NCI-H345 treated with DMSO at 0.1 percent for 48 hours (cell line): ENCODE measurements at regions not wholly inside any gene's neighbourhood (a gene's known extent, or its start where the extent isn't known, plus 50 kb on each side); places are given as distances from the start of the nearest gene placed in this dataset.

ENCODE experiments used
- DNase-seq: peaks from one replicate; lab custom pipeline; 2025; ENCODE audit not compliant: unreplicated experiment; lab: John Stamatoyannopoulos, UW

DNA sequence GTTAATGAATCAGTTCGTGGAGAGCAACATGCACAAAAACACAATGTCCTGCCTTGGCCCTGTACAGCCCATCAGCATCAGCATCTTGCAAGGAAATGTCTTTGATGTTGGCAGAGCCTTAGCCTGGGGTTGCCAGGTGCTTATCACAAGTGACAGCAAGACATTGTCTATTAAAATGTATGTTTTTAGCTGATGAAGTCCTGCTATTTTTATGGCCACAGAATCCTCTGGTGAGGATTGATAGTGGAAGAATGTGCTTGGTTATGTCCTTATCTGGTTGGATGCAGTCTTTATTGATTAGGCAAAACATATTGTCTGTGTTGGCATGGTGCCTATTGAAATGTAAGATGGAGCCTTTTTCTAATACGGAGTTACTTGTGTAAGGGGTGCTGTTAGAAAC, 1427.0 kb upstream of the MIR17HG start:
- DNase-seq = no peak

GRCh38 chr13:89923052-89923451, 1424.4 kb upstream of the MIR17HG start:
- DNase-seq = no peak

GRCh38 chr13:89923736-89924135, 1423.8 kb upstream of the MIR17HG start:
- DNase-seq = no peak

- DNase-seq = peak; percentile 4
These were observed 1422.4 kb upstream of the MIR17HG start for GRCh38 chr13:89925107-89925506.

GRCh38 chr13:89930861-89931260, 1416.6 kb upstream of the MIR17HG start:
- no peak for DNase-seq

DNA sequence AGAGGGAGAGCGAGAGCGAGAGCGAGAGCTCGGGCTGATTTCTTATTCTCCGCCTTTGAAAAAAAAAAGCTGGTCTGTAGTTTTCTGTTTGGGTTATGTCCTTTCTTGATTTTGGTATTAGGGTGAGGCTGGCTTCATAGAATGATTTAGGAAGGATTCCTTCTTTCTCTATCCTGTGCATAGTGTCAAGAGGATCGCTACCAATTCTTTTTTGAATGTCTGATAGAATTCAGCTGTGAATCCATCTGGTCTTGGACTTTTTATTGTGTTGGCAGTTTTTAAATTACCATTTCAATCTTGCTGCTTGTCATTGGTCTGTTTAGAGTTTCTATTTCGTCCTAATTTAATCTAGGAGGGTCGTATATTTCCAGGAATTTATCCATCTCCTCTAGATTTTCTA, 1414.6 kb upstream of the MIR17HG start:
- DNase-seq = no peak

DNA sequence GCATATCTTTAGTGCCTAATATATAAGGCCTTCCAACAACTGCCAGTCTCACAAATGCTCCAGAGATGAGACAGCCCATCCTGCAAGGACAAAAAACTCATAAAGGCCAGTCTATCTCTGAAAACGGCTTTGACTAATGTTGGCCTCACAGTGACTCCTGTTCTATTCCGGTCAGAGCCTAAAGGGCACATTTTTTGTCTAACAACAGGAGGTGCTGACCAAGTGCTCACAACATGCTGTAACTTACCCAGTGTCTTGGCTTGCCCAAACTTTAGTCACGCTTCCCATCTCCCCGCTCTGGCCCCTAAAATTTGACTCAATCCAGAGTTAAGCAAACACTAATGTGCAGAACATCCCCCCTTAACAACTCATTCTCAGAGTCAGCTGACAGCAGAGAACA, 1411.2 kb upstream of the MIR17HG start:
- no peak for DNase-seq

GRCh38 chr13:89937420-89937819, 1410.1 kb upstream of the MIR17HG start:
- no peak for DNase-seq

DNA sequence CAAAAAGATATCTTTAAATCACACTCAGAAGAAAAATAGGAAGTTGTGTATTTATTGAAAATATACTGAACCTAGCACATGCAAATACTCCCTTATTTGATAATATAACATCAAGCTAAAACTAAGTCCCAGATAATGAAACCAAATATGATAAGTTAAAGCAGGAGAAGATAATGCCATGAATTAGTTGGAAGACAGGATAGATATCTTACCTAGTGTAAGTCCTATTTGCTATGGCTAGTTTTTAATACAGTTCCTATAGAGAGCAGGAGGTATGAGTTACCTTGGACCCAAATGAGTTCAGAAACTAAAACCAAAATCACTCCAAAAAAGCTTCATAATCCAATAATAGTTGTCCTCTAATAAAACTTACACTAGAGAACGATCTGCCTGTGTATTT, 1407.1 kb upstream of the MIR17HG start:
- no peak for DNase-seq

- no peak for DNase-seq
These were observed 1404.3 kb upstream of the MIR17HG start for GRCh38 chr13:89943139-89943538.

GRCh38 chr13:89950225-89950624, 1397.3 kb upstream of the MIR17HG start:
- DNase-seq = no peak

DNA sequence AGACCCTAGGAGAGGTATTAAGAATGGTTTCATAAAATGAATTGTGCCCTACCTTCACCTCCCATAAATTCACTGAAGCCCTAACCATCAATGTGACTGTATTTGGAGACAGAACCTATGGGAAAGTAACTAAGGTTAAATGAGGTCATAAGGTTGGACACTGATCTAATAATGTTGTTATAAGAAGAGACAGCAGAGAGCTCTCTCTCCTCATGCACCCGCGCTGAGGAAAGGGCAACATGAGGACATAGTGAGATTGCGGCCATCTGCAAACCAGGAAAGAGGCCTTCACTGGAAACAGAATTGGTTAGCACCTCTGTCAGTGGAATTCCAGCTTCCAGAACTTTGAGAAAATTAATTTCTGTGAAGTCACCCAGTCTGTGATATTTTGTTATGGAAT, 1396.1 kb upstream of the MIR17HG start:
- no peak for DNase-seq

GRCh38 chr13:89953581-89953980, 1393.9 kb upstream of the MIR17HG start:
- no peak for DNase-seq

- DNase-seq = no peak
These were observed 1391.7 kb upstream of the MIR17HG start for GRCh38 chr13:89955773-89956172.

DNA sequence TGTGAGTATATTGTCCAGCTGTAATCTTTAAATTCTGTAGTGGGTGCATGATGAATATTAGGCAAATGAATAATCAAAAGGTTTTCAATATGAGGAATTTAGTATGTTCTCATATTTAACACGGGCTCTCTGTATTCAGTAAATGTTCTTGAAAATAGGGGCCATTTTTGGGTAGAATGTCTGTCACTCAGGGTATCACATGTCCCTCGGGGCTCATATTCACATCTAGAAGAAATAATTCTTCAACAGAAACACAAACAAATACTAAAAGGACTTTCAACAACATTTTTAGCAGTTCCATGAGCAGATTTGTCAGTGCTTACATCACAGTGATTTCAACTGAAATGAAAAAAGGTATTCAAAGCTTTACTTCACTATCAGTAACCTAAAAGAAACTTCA, 1388.4 kb upstream of the MIR17HG start:
- DNase-seq = no peak

- no peak for DNase-seq
These were observed 1382.2 kb upstream of the MIR17HG start for GRCh38 chr13:89965252-89965651.

- no peak for DNase-seq
These were observed 1381.0 kb upstream of the MIR17HG start for GRCh38 chr13:89966524-89966923.

DNA sequence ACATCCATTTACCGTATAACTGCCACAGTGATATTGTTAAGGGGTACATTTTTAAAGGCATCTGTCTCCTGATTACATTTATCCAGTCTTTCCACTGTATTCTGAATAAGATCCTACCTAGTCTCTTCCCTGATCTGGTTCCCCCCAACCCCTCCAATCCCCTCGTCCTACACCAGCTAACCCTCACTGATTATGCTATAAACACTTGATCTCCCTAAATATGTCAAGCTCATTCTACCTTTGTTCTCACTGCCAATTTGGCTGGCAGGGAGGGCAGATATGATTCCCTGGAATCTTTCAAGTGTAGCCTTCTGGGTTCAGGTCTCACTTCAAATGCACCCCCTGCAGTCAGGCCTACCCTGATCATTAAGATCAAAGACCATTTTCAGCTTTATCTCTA, 1379.8 kb upstream of the MIR17HG start:
- no peak for DNase-seq

- no peak for DNase-seq
These were observed 1379.0 kb upstream of the MIR17HG start for GRCh38 chr13:89968470-89968869.

DNA sequence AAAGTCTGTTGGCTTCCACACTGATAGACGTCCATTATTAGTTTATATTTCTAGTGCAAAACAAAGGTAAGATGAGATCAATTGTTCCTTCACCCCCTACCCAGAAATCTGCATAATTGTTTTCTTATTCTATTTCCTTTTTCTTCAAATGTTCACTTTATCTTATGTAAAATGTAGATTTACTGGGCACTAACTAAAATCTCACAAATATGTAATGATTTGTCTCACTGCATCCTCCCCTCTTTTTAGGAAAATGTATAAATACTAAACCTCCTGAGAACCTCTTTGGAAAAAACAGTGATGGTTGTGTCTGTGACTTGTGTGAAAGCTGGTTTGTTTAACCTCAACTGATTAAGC, 1377.2 kb upstream of the MIR17HG start:
- DNase-seq = no peak

DNA sequence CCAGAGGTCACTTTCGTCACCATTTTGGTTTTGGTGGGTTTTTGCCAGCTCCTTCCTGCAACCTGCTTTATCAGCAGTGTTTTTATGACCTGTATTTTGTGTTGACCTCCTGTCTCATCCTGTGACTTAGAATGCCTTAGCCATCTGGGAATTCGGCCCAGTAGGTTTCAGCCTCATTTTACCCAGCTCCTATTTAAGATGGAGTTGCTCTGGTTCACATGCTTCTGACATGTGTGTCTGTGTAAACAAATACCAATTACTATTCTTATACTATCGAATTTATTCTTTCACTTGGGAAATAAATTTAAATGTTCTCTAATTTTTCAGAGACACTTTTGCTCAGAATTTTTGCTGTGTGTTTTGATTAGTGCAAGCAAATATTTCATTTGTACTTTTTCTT, 1370.3 kb upstream of the MIR17HG start:
- no peak for DNase-seq

DNA sequence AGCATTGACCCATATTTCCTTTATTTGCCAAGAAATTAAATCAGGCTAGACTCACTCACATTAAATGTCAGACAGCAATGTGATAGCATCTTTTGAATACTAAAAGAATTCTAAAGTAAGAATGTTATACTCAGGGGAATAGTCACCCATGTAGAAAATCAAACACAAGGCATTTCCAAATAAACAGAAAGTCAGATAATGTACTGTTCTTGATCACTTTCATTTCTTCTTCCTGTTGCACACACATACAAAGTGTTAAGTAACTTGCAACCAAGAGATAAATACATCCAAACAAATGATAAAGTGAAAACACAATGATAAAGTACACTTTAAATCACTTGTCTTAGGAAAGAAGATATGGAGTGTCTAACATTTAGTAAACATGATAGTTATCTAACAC, 1366.6 kb upstream of the MIR17HG start:
- no peak for DNase-seq

GRCh38 chr13:89982407-89983095, 1364.9 kb upstream of the MIR17HG start:
- no peak for DNase-seq

- no peak for DNase-seq
These were observed 1359.3 kb upstream of the MIR17HG start for GRCh38 chr13:89988206-89988605.
